ENCODE measurements at regions not wholly inside any gene's neighbourhood (a gene's known extent, or its start where the extent isn't known, plus 50 kb on each side); places are given as distances from the start of the nearest gene placed in this dataset.

DNA sequence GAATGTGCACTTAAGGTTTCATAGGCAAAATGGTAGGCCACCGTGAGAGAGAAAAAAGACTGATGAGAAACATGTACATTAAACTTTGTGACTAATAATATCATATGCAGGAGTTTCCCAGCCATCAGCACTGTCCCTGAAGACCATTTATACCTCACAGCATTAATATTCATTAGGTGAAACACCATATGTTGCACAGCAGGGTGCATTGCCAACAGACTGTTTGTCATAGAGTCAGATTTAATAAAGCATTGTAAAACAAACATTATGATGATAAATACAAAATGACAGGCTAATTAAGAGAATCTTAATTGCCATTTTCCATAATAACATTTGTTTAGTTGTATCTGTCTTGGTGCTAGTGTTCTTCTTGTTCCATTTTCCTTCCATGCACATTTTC is 578.3 kb downstream of the EPHA3 start:
- Histone ChIP-seq H3K36me3 (ENCODE audit: control insufficient read depth in 4 of 4, insufficient read depth in 3 of 4, low read depth in 1 of 4, low read length in 3 of 4) (no peaks in the 10 kb centered on the region), H3K9me3 (ENCODE audit: control insufficient read depth in 4 of 4, low read length in 3 of 4) (no peaks in the 10 kb centered on the region), H3K9ac (ENCODE audit: low read depth in 1 of 2, low read length in 2 of 2) (no peak overlapping the region), H3K4me3 (ENCODE audit: low read depth in 1 of 3, low read length in 3 of 3) (no peak overlapping the region), H3K4me1 (ENCODE audit: control insufficient read depth in 4 of 4, insufficient read depth in 4 of 4, low read length in 3 of 4) (no peaks in the 10 kb centered on the region), H3K27ac (ENCODE audit: low read depth in 1 of 2, low read length in 2 of 2) (no peak overlapping the region), H3K27me3 (ENCODE audit: control insufficient read depth in 4 of 4, insufficient read depth in 4 of 4, low read length in 3 of 4) (no peaks in the 10 kb centered on the region)
- TF ChIP-seq YY1 (IDR thresholded peaks at IDR 0.05), result no peak
- TF ChIP-seq GABPA (IDR thresholded peaks at IDR 0.05 in 1 of 2, conservative IDR thresholded peaks at IDR 0.05 in 1 of 2), result no peak
- no peak for TF ChIP-seq HNF4G (IDR thresholded peaks at IDR 0.05)
- TF ChIP-seq FOXA1 (IDR thresholded peaks at IDR 0.05), result no peak
- no peak for TF ChIP-seq JUND (IDR thresholded peaks at IDR 0.05)
- TF ChIP-seq, protein P1, sequence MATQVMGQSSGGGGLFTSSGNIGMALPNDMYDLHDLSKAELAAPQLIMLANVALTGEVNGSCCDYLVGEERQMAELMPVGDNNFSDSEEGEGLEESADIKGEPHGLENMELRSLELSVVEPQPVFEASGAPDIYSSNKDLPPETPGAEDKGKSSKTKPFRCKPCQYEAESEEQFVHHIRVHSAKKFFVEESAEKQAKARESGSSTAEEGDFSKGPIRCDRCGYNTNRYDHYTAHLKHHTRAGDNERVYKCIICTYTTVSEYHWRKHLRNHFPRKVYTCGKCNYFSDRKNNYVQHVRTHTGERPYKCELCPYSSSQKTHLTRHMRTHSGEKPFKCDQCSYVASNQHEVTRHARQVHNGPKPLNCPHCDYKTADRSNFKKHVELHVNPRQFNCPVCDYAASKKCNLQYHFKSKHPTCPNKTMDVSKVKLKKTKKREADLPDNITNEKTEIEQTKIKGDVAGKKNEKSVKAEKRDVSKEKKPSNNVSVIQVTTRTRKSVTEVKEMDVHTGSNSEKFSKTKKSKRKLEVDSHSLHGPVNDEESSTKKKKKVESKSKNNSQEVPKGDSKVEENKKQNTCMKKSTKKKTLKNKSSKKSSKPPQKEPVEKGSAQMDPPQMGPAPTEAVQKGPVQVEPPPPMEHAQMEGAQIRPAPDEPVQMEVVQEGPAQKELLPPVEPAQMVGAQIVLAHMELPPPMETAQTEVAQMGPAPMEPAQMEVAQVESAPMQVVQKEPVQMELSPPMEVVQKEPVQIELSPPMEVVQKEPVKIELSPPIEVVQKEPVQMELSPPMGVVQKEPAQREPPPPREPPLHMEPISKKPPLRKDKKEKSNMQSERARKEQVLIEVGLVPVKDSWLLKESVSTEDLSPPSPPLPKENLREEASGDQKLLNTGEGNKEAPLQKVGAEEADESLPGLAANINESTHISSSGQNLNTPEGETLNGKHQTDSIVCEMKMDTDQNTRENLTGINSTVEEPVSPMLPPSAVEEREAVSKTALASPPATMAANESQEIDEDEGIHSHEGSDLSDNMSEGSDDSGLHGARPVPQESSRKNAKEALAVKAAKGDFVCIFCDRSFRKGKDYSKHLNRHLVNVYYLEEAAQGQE (IDR thresholded peaks at IDR 0.05), result no peak
- no peak for TF ChIP-seq HNF4A (conservative IDR thresholded peaks at IDR 0.05)
- TF ChIP-seq, protein P2, sequence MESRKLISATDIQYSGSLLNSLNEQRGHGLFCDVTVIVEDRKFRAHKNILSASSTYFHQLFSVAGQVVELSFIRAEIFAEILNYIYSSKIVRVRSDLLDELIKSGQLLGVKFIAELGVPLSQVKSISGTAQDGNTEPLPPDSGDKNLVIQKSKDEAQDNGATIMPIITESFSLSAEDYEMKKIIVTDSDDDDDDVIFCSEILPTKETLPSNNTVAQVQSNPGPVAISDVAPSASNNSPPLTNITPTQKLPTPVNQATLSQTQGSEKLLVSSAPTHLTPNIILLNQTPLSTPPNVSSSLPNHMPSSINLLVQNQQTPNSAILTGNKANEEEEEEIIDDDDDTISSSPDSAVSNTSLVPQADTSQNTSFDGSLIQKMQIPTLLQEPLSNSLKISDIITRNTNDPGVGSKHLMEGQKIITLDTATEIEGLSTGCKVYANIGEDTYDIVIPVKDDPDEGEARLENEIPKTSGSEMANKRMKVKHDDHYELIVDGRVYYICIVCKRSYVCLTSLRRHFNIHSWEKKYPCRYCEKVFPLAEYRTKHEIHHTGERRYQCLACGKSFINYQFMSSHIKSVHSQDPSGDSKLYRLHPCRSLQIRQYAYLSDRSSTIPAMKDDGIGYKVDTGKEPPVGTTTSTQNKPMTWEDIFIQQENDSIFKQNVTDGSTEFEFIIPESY (IDR thresholded peaks at IDR 0.05), result no peak
- DNase-seq (ENCODE audit: low spot score), result no peak
- 83% methylated on average over 1 of the region's 1 CpG for WGBS

DNA sequence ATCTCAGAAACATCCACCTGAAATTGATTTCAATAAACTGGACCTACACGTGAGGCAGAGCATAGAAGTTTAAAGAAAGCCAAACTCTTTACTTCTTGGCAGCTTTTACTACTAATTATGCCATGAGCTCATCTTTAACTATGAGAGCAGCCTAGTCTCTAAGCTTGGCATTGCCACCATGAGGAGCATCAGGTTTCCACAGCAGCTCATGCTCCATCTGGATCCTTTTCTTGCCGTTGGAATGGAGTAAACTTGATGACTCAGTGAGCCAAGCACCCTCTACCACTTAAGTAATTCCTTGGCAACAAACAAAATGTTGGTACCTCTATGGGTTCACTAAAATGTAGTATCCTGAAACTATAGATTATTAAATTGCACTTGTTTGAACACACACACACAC is 583.2 kb downstream of the EPHA3 start:
- DNase-seq (ENCODE audit: low spot score), result no peak
- H3K27ac ChIP-seq (ENCODE audit: low read depth in 1 of 2, low read length in 2 of 2), result no peak overlapping the region
- no peaks in the 10 kb centered on the region for H3K4me1 ChIP-seq (ENCODE audit: control insufficient read depth in 4 of 4, insufficient read depth in 4 of 4, low read length in 3 of 4)
- H3K4me3 ChIP-seq (ENCODE audit: low read depth in 1 of 3, low read length in 3 of 3), result no peak overlapping the region
- WGBS, result 52% methylated on average over 2 of the region's 2 CpGs
- H3K9ac ChIP-seq (ENCODE audit: low read depth in 1 of 2, low read length in 2 of 2), result no peak overlapping the region
- TF ChIP-seq YY1 (IDR thresholded peaks at IDR 0.05), result no peak
- no peak for TF ChIP-seq RAD21 (IDR thresholded peaks at IDR 0.05)
- TF ChIP-seq, protein P3, sequence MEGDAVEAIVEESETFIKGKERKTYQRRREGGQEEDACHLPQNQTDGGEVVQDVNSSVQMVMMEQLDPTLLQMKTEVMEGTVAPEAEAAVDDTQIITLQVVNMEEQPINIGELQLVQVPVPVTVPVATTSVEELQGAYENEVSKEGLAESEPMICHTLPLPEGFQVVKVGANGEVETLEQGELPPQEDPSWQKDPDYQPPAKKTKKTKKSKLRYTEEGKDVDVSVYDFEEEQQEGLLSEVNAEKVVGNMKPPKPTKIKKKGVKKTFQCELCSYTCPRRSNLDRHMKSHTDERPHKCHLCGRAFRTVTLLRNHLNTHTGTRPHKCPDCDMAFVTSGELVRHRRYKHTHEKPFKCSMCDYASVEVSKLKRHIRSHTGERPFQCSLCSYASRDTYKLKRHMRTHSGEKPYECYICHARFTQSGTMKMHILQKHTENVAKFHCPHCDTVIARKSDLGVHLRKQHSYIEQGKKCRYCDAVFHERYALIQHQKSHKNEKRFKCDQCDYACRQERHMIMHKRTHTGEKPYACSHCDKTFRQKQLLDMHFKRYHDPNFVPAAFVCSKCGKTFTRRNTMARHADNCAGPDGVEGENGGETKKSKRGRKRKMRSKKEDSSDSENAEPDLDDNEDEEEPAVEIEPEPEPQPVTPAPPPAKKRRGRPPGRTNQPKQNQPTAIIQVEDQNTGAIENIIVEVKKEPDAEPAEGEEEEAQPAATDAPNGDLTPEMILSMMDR (IDR thresholded peaks at IDR 0.05; ENCODE audit: low read depth, low read length, missing input control), result no peak
- TF ChIP-seq NR2F2 (IDR thresholded peaks at IDR 0.05), result no peak
- TF ChIP-seq, protein P4, sequence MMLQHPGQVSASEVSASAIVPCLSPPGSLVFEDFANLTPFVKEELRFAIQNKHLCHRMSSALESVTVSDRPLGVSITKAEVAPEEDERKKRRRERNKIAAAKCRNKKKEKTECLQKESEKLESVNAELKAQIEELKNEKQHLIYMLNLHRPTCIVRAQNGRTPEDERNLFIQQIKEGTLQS (IDR thresholded peaks at IDR 0.05), result no peak
- TF ChIP-seq RXRA (IDR thresholded peaks at IDR 0.05), result no peak
- TF ChIP-seq FOXA1 (IDR thresholded peaks at IDR 0.05), result no peak
- TF ChIP-seq, protein P1 (IDR thresholded peaks at IDR 0.05), result no peak
- no peaks in the 10 kb centered on the region for H3K36me3 ChIP-seq (ENCODE audit: control insufficient read depth in 4 of 4, insufficient read depth in 3 of 4, low read depth in 1 of 4, low read length in 3 of 4)
- no peaks in the 10 kb centered on the region for H3K9me3 ChIP-seq (ENCODE audit: control insufficient read depth in 4 of 4, low read length in 3 of 4)
- H3K27me3 ChIP-seq (ENCODE audit: control insufficient read depth in 4 of 4, insufficient read depth in 4 of 4, low read length in 3 of 4), result no peaks in the 10 kb centered on the region
